NB4 (cell line): ENCODE measurements at regions not wholly inside any gene's neighbourhood (a gene's known extent, or its start where the extent isn't known, plus 50 kb on each side); places are given as distances from the start of the nearest gene placed in this dataset.

Experiments used
- DNase-seq: peaks from one replicate; pipeline ENCODE4 v3.0.0; 2010; ENCODE audit warnings: low read depth
- H3K4me3 ChIP-seq: one replicate; pipeline ENCODE4 v1.5.1; 2011; ENCODE audit warnings: mild to moderate bottlenecking, low read depth, low read length, moderate library complexity
- MYC ChIP-seq: IDR thresholded peaks from 2 replicates; pipeline ENCODE4 v1.6.1; 2011; ENCODE audit warnings: low read depth, low read length
- POLR2A ChIP-seq: IDR thresholded peaks from 2 replicates; pipeline ENCODE4 v1.6.1; 2011; ENCODE audit warnings: mild to moderate bottlenecking; ENCODE audit not compliant: insufficient read length; ENCODE audit errors: extremely low read depth
- TF ChIP-seq, protein P1 (sequence below): IDR thresholded peaks from 2 replicates; pipeline ENCODE4 v1.6.1; 2011; ENCODE audit warnings: low read depth, low read length
- TF ChIP-seq, protein P2 (sequence below): IDR thresholded peaks from one replicate; pipeline ENCODE4 v1.5.1; 2012; ENCODE audit warnings: low read depth, low read length

DNA sequence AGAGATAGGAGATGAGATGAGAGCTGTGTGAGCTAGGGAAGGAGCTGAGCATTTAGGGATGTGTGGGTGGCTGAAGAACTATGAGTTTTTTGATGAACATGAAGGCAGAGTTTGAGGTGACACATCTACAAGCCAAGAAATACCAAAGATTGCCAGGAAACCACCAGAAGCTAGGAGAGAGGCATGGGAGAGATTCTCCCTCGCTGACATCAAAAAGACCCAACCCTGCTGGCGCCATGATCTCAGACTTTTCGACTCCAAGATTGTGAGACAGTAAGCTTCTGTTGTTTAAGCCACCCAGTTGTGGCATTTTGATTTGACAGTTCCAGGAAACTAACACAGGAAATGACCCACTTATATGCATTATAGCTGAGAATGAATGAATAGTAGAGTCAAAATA, 790.9 kb downstream of the TFAP2A start:
- DNase-seq: no peak
- TF ChIP-seq, protein P1, sequence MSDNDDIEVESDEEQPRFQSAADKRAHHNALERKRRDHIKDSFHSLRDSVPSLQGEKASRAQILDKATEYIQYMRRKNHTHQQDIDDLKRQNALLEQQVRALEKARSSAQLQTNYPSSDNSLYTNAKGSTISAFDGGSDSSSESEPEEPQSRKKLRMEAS: no peak
- TF ChIP-seq MYC (no peak), POLR2A (no peak)
- TF ChIP-seq, protein P2, sequence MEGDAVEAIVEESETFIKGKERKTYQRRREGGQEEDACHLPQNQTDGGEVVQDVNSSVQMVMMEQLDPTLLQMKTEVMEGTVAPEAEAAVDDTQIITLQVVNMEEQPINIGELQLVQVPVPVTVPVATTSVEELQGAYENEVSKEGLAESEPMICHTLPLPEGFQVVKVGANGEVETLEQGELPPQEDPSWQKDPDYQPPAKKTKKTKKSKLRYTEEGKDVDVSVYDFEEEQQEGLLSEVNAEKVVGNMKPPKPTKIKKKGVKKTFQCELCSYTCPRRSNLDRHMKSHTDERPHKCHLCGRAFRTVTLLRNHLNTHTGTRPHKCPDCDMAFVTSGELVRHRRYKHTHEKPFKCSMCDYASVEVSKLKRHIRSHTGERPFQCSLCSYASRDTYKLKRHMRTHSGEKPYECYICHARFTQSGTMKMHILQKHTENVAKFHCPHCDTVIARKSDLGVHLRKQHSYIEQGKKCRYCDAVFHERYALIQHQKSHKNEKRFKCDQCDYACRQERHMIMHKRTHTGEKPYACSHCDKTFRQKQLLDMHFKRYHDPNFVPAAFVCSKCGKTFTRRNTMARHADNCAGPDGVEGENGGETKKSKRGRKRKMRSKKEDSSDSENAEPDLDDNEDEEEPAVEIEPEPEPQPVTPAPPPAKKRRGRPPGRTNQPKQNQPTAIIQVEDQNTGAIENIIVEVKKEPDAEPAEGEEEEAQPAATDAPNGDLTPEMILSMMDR: no peak
- H3K4me3 ChIP-seq: no peak overlapping the region

DNA sequence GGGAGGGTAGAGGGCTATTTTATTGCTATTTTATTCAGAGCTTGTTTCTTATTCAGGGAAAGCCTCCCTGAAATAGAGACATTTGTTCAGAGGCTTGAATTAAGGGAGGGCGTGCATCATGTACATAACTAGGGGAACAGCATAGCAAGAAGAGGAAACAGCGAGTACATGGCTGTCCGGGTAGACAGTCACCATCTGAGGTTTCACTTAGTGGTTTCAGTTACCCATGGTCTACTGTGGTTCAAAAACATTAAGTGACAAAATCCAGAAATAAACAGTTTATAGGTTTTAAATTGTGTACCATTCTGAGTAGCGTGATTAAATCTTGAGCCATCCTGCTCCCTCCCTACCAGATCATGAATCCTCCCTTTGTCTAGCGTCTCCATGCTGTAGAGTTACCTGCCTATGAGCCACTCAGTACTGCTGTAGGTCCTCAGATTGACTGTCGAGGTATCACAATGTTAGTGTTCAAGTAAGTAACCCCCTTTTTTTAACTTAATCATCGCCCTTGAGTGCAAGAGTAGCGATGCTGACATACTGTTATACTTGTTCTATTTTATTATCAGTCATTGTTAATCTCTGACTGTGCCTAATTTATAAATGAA, 791.5 kb downstream of the TFAP2A start:
- no peak for DNase-seq
- no peak overlapping the region for H3K4me3 ChIP-seq
- TF ChIP-seq POLR2A (no peak), MYC (no peak)
- TF ChIP-seq, protein P2: no peak
- TF ChIP-seq, protein P1: no peak

DNA sequence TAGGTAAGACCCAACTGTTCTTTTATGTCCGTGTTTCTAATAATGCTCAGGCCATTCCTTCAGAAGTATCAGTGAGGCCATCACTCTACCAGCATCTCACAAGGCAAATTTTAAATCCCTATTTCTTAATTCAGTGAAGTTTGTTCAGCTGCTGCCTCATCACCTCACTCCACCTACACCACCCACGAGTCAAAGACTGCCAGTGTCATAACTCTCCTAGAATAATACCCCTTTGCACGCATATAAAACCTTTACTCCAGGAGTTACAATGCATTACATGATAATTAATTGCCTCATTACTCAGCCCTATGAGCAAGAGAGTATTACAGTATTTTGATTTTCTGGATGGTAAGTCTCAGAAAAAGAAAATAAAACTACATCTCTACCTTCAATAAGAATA, 793.6 kb downstream of the TFAP2A start:
- H3K4me3 ChIP-seq: no peak overlapping the region
- TF ChIP-seq POLR2A: no peak
- TF ChIP-seq, protein P2: no peak
- no peak for TF ChIP-seq MYC
- TF ChIP-seq, protein P1: no peak
- DNase-seq: no peak

- no peak for DNase-seq
- TF ChIP-seq, protein P2: no peak
- TF ChIP-seq MYC (no peak), POLR2A (no peak)
- TF ChIP-seq, protein P1: no peak
- no peak overlapping the region for H3K4me3 ChIP-seq
Observed at GRCh38 chr6:9620687-9621086, 794.2 kb downstream of the TFAP2A start.

GRCh38 chr6:9620263-9620662, 794.6 kb downstream of the TFAP2A start:
- no peak for DNase-seq
- TF ChIP-seq, protein P2: no peak
- TF ChIP-seq POLR2A (no peak), MYC (no peak)
- TF ChIP-seq, protein P1: no peak
- no peak overlapping the region for H3K4me3 ChIP-seq
